Heart left ventricle (tissue), 16 donors: ENCODE measurements at regions not wholly inside any gene's neighbourhood (a gene's known extent, or its start where the extent isn't known, plus 50 kb on each side); places are given as distances from the start of the nearest gene placed in this dataset.

ENCODE experiments used
- ATAC-seq, 4 donors: fragments of 200-7000 bp; cut with Tn5 transposase; one replicate each; pipeline ENCODE4 v1.9.1; 2020 to 2022; ENCODE audit warnings: moderate library complexity in 4 of 4, mild to moderate bottlenecking in 3 of 4, moderate number of reproducible peaks in 1 of 4
- DNase-seq, 5 donors: peaks; one replicate each; pipeline ENCODE4 v3.0.0-alpha.2; 2020
- H3K27ac ChIP-seq, 12 donors: fragments of 200-600 bp; sonication (generic) in 4 of 12; one replicate each; pipeline versions ENCODE4 v1.5.0 to v1.8.0; 2016 to 2022; ENCODE audit warnings: mild to moderate bottlenecking in 2 of 12
- H3K27me3 ChIP-seq, 9 donors: fragments of 200-600 bp; sonication (generic) in 2 of 9; one replicate each; pipeline versions ENCODE4 v1.5.1 to v1.8.0; 2016 to 2022; ENCODE audit warnings: mild to moderate bottlenecking in 3 of 9
- H3K36me3 ChIP-seq, 9 donors: fragments of 200-600 bp; sonication (generic) in 2 of 9; one replicate each; pipeline versions ENCODE4 v1.5.0 to v1.8.0; 2018 to 2022; ENCODE audit warnings: mild to moderate bottlenecking in 2 of 9
- H3K4me1 ChIP-seq, 12 donors: fragments of 200-600 bp; sonication (generic) in 4 of 12; one replicate each; pipeline versions ENCODE4 v1.5.0 to v1.8.0; 2016 to 2022; ENCODE audit warnings: mild to moderate bottlenecking in 3 of 12
- H3K4me3 ChIP-seq, 12 donors: fragments of 200-600 bp; sonication (generic) in 4 of 12; one replicate each; pipeline versions ENCODE4 v1.5.0 to v1.8.0; 2017 to 2022; ENCODE audit warnings: mild to moderate bottlenecking in 9 of 12, moderate library complexity in 4 of 12
- H3K9me3 ChIP-seq, 12 donors: fragments of 200-600 bp; sonication (generic) in 4 of 12; one replicate each; pipeline versions ENCODE4 v1.5.0 to v1.8.0; 2016 to 2022; ENCODE audit warnings: mild to moderate bottlenecking in 1 of 12
- POLR2A ChIP-seq, 2 donors: fragments of 450-650 bp; IDR thresholded peaks; one replicate each; pipeline ENCODE4 v1.6.1; 2017; ENCODE audit warnings: antibody characterized with exemption in 2 of 2, mild to moderate bottlenecking in 2 of 2, moderate library complexity in 2 of 2
- WGBS, 4 donors: extraction: QIAGEN DNeasy Blood & Tissue Kit in 2 of 4; methylation state at CpG; one replicate each; pipeline versions ENCODE4 v1.1.5 to v1.1.7; 2013 to 2018; 5-methylcytosine and 5-hydroxymethylcytosine counted together
- intact Hi-C, 10 donors: fragments of 100-400 bp; cut with DNase I; formaldehyde crosslinking; loops; one replicate each; pipeline versions ENCODE4 v1.11.1 to v1.14.2; 2022
- TF ChIP-seq, protein P1 (sequence below), 12 donors: fragments of 200-600 bp; sonication (generic) in 4 of 12; IDR thresholded peaks; one replicate each; pipeline versions ENCODE4 v1.5.0 to v1.8.0; 2018 to 2022; ENCODE audit warnings: antibody characterized with exemption in 12 of 12, mild to moderate bottlenecking in 5 of 12
- donor health status: ischemic (EF 13 %, LVEDD 7.1; RV severe dilation, severe dysfunction).
- donor health status: healthy with polysubstance abuse.
- donor health status: DM: no; HTN: yes; CAD: no.
- donor health status: DM: no; HTN: no; CAD: no.
- donor health status: ischemic (EF 25% LVEDD 6.9; RV normal size, moderate dysfunction).
- donor health status: ischemic (EF 25% LVEDD 5.7; RV mildly dilated, moderate dysfunction).
- donor health status: healthy.
- donor health status: DM: yes; HTN: yes; CAD: no.
- donor health status: ischemic (EF 35%, LVEDD 5.7; RV mildly dilated, moderate dysfunction).
- donor health status: nonischemic (EF 11% LVEDD 7.7; RV severe dilation, severe dysfunction).
- donor health status: DM: yes; HTN: yes; CAD: no.
- donor health status: PGD.
- donor health status: ischemic (EF 29% LVEDD 5.4; RV normal size, mild dysfunction).
- donor health status: nonischemic (EF 23%, LVEDD 6.1; RV moderate dilation, normal function).

- WGBS, 4 donors: 60 to 73% (median 68%) methylated on average over 2 of the region's 2 CpGs
- Histone ChIP-seq H3K9me3 (peaks cover 0 to 29% (median 14%) of the 10 kb centered on the region in 12 donors), H3K27ac (no peak overlapping the region), H3K27me3 (no peaks in the 10 kb centered on the region), H3K36me3 (no peaks in the 10 kb centered on the region), H3K4me3 (no peak overlapping the region), H3K4me1 (no peaks in the 10 kb centered on the region)
- TF ChIP-seq, protein P1, sequence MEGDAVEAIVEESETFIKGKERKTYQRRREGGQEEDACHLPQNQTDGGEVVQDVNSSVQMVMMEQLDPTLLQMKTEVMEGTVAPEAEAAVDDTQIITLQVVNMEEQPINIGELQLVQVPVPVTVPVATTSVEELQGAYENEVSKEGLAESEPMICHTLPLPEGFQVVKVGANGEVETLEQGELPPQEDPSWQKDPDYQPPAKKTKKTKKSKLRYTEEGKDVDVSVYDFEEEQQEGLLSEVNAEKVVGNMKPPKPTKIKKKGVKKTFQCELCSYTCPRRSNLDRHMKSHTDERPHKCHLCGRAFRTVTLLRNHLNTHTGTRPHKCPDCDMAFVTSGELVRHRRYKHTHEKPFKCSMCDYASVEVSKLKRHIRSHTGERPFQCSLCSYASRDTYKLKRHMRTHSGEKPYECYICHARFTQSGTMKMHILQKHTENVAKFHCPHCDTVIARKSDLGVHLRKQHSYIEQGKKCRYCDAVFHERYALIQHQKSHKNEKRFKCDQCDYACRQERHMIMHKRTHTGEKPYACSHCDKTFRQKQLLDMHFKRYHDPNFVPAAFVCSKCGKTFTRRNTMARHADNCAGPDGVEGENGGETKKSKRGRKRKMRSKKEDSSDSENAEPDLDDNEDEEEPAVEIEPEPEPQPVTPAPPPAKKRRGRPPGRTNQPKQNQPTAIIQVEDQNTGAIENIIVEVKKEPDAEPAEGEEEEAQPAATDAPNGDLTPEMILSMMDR (IDR thresholded peaks at IDR 0.05): no peak
- no peak for TF ChIP-seq POLR2A (IDR thresholded peaks at IDR 0.05)
- no peak for DNase-seq
- intact Hi-C loops: no loop called here
- ATAC-seq: no peak
These were observed 181.1 kb upstream of the DMRTA1 start for GRCh38 chr9:22265534-22265933.

- TF ChIP-seq, protein P1 (IDR thresholded peaks at IDR 0.05): no peak
- no peak for TF ChIP-seq POLR2A (IDR thresholded peaks at IDR 0.05)
- no peak for ATAC-seq
- 87 to 92% (median 88%) methylated on average over 2 of the region's 2 CpGs for WGBS, 4 donors
- Histone ChIP-seq H3K36me3 (no peaks in the 10 kb centered on the region), H3K27me3 (no peaks in the 10 kb centered on the region), H3K27ac (no peak overlapping the region), H3K4me3 (no peak overlapping the region), H3K4me1 (no peaks in the 10 kb centered on the region), H3K9me3 (no peaks in the 10 kb centered on the region)
- intact Hi-C loops: no loop called here
- DNase-seq: no peak
These were observed 172.1 kb upstream of the DMRTA1 start for GRCh38 chr9:22274477-22274876.

DNA sequence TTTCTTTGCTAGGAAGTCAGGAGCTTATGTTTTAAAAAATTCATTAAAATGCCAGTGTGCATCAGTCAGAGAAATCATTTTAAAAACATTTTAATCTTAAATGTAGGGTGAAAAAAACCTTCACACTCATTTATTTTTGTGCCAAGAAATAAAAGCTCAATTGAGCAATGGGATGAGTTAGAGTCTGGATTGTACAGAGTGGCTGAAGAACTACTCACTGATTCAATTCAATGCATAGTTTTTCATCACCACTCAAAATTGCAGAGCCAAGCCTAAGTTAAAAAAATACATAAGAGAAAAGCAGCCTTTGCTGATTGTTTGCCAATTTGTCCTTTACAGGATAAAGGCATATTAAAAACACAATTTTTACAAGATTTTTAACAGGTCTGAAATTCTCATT, 168.2 kb upstream of the DMRTA1 start:
- TF ChIP-seq, protein P1 (IDR thresholded peaks at IDR 0.05): no peak
- TF ChIP-seq POLR2A (IDR thresholded peaks at IDR 0.05): no peak
- Histone ChIP-seq H3K9me3 (no peaks in the 10 kb centered on the region), H3K27ac (no peak overlapping the region), H3K4me1 (no peaks in the 10 kb centered on the region), H3K36me3 (no peaks in the 10 kb centered on the region), H3K4me3 (no peak overlapping the region), H3K27me3 (no peaks in the 10 kb centered on the region)
- intact Hi-C loops: no loop called here
- ATAC-seq (no peak), DNase-seq (no peak)

DNA sequence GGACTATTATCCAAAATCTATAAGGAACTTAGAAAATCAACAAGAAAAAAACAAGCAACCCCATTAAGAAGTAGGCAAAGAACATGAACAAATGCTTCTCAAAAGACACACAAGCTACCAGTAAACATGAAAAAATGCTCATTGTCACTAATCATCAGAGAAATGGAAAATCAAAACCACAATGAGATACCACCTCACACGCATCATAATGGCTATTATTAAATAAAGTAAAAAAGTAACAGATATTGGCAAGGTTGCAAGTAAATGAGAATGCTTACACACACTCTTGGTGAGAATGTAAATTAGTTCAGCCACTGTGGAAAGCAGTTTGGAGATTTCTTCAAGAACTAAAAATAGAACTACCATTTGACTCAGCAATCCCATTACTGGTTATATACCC, 167.0 kb upstream of the DMRTA1 start:
- H3K36me3 ChIP-seq: no peaks in the 10 kb centered on the region
- H3K27ac ChIP-seq: no peak overlapping the region
- H3K27me3 ChIP-seq: no peaks in the 10 kb centered on the region
- DNase-seq: no peak
- no peak overlapping the region for H3K4me3 ChIP-seq
- intact Hi-C loops: no loop called here
- no peaks in the 10 kb centered on the region for H3K4me1 ChIP-seq
- TF ChIP-seq, protein P1 (IDR thresholded peaks at IDR 0.05): no peak
- TF ChIP-seq POLR2A (IDR thresholded peaks at IDR 0.05): no peak
- WGBS, 4 donors: 83 to 90% (median 86%) methylated on average over 1 of the region's 1 CpG
- ATAC-seq: no peak
- no peaks in the 10 kb centered on the region for H3K9me3 ChIP-seq
